Hematopoietic multipotent progenitor cell treated with erythropoietin and hydrocortisone succinate and interleukin-3 and kit ligand, for 4 days (in vitro differentiated cells): ENCODE measurements at regions not wholly inside any gene's neighbourhood (a gene's known extent, or its start where the extent isn't known, plus 50 kb on each side); places are given as distances from the start of the nearest gene placed in this dataset.

Experiments
- DNase-seq: peaks from one replicate; pipeline ENCODE4 v3.0.0-alpha.2; 2015

DNA sequence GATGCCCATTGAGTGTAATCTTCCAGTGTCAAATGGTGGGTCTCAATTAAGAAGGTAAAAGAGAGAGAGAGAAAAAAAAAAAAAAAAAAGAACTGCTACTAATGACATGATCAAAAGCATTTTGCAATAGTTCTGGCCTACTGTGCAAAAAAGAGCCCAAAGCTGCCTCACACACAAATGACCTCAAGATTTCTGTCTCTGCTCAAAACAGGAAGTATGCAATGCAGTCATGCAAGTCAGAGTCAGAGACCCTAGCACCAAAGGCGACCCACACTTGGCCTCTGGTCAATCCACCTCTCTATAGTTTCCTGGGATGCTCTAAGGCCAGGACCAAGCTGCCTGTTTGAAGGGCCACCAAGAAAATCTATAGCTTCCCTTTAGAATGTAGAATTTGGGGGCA is 323.5 kb downstream of the VPS13C start:
- peak; percentile 37 for DNase-seq

DNA sequence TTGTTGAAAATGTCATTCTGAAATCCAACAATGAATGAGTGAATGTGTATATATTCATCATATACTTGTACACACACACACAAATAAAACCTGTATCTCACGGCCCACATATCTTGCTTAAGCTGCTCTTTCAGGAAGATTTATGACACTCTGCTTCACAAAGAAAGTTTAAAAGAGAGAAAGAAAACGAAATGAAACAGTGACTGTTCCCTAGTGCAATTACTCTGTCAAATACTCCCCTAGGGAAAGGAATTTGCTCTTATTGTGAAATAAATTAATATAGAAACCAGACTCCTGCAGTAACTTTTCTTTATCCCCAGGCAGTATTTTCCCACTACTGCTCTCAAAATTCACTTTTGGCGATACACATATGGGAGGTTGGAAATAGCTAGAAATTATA is 329.1 kb downstream of the VPS13C start:
- no peak for DNase-seq

DNA sequence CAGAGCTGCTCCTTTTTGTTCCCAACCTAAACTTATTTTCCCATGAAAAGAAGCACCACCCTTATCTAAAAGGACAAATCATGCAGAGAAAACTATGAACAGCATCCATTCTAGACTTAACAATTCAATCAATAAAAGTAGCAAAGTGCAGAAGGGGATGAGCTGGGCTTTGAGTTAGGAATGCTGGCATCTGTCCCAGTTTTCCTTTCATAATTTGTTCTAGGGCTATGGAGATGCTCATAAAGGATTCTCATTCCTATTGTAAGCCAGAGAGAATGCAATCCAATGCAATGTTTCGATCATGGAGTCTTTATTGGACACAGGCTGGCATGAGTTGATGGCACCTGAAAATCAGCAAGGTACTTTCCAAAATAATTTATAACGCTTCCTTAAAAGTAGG is 330.6 kb downstream of the VPS13C start:
- no peak for DNase-seq

DNA sequence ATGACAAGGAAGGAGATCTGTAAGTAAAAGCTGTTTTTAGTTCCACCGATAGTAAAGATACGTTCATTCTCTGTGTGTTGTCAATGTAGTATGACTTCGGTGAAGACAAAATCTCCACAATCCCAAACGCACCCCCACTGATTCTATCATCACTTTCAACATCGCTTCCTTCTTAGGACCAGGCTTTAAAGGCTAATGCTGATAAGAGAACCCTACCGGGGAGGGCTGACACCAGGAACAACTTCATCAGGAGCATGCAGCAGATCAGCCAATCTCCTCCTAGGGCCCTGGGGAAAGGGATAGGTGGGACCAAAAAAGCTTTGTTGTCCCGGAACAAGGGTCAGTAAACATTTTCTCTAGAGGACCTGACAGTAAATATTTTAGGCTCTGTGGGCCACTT is 334.1 kb downstream of the VPS13C start:
- no peak for DNase-seq

- DNase-seq = no peak
Measured at GRCh38 chr15:61725251-61725650, 335.0 kb downstream of the VPS13C start.

DNA sequence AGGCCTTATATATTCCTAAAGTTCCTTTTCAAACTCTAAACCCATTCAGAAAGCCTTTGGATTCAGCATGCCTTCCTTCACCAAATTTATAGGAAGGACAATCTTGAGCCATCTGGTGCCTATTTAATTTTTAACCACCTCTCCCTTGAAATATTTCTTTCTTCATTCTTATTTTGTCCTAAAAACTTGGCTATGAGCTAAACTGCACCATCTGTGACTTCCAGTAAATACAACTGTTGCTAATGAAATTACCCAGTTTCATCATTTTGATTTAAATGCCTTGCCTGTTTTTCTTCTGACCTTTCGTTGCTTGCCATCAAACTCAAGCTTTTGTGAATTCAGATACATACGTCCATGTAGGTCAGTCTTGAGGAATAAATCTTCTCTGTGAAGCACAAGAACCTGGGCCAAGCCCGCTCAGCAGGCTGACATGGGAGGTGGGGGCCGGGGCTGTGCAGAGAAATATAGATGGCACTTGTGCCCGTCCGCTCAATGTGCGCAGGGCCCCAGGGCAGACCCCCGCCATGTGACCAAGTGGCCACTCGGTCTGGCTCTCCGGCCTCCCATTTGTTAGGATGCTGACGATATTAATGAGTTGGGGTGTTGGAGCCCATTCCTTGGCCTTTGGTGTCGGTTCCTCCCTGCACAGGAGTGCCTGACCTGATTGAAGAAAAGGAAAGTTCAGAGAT is 335.9 kb downstream of the VPS13C start:
- DNase-seq = no peak

DNA sequence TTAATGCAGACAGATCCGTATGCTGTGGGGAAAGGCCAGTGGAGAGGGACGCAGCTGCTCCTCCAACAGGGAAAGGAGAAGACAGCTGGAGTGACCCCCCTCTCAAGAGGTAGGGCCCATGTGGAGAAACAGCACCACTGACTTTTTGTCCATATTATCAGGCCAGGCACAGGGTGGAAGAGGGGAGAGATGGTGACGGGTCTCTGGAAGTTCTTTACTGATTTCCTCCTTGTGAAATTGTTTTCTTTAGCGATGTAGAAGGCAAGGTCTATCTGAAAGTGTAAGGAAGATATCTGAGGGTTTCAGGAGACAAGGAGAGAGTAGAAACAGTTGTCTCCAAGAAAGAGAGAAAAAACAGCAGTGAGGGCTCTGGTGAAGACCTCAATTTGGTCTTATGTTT is 338.8 kb downstream of the VPS13C start:
- DNase-seq = no peak

- no peak for DNase-seq
Measured at GRCh38 chr15:61720197-61720704, 340.0 kb downstream of the VPS13C start.

GRCh38 chr15:61715082-61715481 is 345.2 kb downstream of the VPS13C start:
- DNase-seq = peak; percentile 53

DNA sequence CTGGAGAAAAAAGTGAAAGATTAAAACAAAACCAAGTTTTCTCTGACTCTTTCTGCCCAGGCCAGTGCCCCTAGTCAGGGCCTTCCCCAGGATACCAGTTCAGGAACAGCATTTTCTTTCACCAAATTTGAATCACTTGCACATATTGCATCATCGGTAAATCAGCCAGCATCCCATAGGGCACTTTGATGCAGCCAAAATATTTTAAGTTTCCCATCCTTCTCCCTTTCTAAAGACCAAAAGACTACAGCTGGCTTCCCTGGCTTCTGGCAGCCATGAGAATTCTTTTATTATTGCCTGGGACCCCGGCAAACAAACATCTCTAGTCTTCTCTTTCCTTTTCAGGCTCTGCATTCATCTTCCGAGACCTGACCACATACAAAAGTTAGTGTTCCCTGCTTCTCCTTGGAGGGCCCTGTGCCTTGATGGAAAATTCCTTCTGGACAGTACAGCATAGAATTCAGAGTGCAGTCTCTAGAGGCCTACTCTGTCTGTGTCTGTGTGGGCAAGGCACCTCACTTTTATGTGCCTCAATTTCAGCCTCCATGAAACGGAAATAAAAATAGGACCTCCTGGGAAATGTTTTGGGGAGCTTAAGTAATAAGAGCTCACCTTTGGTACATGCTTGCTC is 348.0 kb downstream of the VPS13C start:
- DNase-seq = no peak

DNA sequence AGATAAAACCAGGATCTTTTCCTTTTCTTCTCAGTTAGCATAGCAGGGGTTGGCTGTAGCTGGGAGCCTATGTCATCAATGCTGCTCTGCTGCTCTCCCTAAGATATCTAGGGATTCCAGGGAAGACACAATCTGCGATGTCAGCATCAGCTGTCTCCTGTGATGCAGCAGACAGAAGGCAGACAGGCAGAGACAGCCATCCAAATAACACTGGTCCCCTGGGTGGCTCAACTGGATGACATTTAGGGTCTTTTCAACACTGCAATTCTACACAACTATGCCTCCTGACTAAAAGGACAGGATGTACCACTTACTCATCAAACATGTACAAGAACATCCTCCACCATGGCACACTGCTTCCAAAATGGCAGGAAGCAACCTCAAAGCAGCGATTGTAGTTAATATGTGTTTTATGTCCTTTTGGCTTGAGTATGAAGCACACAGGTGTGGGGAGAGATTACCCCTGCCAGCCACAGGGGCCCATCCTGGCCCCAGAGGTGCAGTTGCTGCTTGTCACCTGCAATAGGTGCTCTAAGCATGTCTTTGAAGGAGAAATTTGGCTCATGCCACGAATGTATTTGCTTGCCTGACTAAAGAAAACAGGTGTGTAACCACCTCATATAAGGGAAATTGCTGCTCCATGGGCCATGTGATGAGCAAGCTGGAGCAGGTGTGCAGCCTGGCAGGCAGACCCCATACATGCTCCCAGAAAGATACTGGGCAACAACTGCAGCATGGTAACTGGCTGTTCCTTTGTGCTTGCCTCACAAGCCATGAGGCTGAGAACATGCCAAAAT is 357.8 kb downstream of the VPS13C start:
- DNase-seq = no peak

DNA sequence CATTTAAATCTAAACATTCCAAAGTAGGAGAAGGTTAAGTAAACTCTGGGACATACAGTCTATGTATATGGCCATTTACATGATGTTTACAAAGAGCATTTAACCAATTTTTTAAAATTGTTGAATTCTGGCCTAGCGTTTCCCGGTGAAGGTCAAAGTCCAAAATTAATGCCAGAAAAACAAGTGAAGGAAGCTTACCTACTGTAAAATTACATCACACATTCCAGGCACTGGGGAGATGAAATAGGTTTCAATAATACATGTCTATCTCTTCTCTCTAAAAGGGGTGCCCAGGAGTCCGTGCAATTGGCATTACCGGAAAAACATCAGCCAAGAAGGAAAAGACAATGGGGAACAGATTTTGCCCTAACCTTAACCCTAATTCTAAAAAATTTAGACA is 358.8 kb downstream of the VPS13C start:
- DNase-seq = no peak

- DNase-seq = no peak
Measured at GRCh38 chr15:61700803-61701202, 359.4 kb downstream of the VPS13C start.

- no peak for DNase-seq
Measured at GRCh38 chr15:61697796-61698195, 362.5 kb downstream of the VPS13C start.

DNA sequence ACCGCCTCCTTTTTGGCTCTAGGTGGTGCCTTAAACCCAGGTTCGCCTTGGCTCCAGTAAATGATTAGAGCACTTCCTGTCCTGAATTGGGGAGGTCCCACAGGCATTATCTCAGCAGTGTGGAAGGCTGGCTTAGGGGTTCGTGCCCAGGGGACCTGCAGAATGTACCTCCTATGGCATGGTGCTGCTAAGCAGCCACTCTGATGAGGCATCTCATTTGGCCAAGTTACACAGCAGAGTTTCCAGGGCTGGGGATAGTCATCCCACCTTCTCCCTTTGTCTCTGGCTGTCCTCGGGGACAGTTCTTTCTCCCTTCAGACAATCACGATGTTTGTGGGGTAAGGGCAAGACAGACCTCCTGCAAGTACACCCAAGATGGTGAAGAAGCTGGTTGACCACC is 371.2 kb downstream of the VPS13C start:
- no peak for DNase-seq

DNA sequence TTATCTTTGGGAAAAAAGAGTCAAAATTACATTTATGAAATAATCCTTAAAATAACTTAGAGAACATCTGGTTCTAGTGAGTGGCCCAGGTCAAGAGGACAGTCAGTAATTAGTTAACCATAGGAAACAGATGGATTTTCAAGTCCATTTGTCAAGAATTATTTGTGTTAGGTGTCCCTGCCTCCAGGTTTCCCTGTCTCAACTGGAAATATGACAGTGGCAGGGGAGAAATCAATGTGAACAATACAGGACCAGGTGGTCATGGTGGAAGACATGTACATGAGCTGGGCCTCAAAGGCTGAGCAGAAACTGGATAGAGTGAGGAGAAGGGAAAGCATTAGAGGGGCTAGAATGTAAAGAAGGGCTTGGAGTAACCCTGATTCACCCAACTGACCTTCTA is 372.6 kb downstream of the VPS13C start:
- no peak for DNase-seq

GRCh38 chr15:61687124-61687523 is 373.1 kb downstream of the VPS13C start:
- no peak for DNase-seq

DNA sequence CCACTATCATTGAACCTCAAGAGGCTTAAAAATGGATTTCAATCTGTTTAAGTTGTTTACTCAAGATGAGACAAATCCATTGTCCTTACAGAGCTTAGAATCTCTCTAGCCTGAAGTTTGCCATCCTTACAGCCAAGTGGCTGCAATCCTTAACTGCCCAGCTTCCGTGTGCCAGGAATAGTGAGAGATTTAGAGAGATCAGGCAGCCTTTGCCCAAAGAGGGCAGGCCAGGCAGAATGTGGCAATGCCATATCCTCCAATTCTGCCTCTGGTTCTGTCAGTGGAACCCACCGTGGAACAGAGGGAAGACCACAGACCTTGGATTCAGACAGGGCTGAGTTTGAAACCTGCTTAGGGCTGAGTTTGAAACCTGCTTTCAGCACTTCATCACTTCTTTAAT is 374.3 kb downstream of the VPS13C start:
- no peak for DNase-seq

GRCh38 chr15:61685534-61685933 is 374.7 kb downstream of the VPS13C start:
- DNase-seq = no peak

DNA sequence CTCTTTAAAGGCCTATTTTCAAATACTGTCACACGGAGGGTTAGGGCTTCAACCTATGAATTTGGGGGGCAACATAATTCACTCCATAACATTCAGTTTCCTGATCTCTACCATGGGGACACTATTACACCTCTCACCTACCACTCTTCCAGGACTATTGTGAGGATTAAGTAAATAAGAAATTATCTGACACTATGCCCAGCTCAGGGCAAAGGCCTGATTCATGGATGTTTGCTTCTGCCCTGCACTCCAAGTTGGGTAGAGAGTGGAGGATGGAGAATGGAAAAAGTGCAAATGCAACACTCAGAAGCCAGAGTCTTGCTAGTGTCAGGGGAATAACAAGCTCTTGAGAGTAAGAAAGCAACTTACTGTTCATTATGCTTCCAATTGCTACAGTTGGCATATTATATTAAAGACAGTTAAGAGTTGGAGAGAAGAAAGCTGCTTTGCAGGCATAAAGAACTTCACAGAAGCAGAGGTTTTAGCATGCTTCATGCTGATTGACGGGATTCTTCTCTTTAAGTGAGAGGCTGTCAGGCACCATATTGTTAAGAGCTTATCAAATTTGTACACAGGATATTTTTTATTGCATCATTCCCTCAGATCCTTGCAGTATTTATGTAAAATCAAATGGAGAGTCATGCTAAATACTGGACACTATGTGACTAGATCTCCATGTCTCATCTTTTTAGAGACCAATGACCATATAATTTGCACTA is 375.3 kb downstream of the VPS13C start:
- DNase-seq = no peak

- DNase-seq = no peak
Measured at GRCh38 chr15:61682891-61683735, 377.1 kb downstream of the VPS13C start.

DNA sequence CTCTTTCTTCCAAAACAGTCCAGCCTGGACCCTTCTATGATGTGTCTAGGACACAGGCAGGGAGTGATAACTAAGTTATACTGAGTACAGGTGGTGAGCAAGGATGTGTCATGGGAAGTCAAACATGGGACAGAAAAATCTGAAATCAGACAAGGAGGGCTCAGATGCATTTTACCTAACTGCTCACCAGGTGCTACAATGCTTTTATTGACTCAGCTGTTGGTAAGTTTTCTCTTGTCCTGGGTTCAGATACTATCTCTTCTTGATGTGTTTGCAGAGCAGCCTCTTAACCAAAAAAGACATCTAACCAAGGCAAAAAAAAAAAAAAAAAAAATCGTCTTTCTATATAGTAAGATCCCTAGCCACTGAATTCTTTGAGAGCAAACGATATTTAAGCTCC is 378.6 kb downstream of the VPS13C start:
- no peak for DNase-seq
